ENCODE measurements at regions not wholly inside any gene's neighbourhood (a gene's known extent, or its start where the extent isn't known, plus 50 kb on each side); places are given as distances from the start of the nearest gene placed in this dataset.

- TF ChIP-seq CTCF (IDR thresholded peaks at IDR 0.05 in 2 of 3, conservative IDR thresholded peaks at IDR 0.05 in 1 of 3; ENCODE audit: borderline replicate concordance in 1 of 3, insufficient read depth in 1 of 3, low read depth in 2 of 3, low read length in 2 of 3), result no peak
- TF ChIP-seq ZBTB33 (IDR thresholded peaks at IDR 0.05; ENCODE audit: extremely low read depth, insufficient replicate concordance, low read length), result no peak
- TF ChIP-seq EZH2phosphoT487 (IDR thresholded peaks at IDR 0.05; ENCODE audit: borderline replicate concordance), result no peak
- TF ChIP-seq POLR2A (IDR thresholded peaks at IDR 0.05; ENCODE audit: borderline replicate concordance, extremely low read depth, insufficient read depth, insufficient read length), result no peak
- TF ChIP-seq SP1 (IDR thresholded peaks at IDR 0.05; ENCODE audit: low read depth), result no peak
- TF ChIP-seq FOSL1 (IDR thresholded peaks at IDR 0.05; ENCODE audit: low read depth), result no peak
Observed at GRCh38 chr6:53974941-53975340, 136.3 kb upstream of the MLIP start.
